ENCODE measurements at regions not wholly inside any gene's neighbourhood (a gene's known extent, or its start where the extent isn't known, plus 50 kb on each side); places are given as distances from the start of the nearest gene placed in this dataset.

GRCh38 chr22:34866495-34867131 lies 199.3 kb upstream of the ISX start:
- TF ChIP-seq POLR2A (IDR thresholded peaks at IDR 0.05; ENCODE audit: low read depth, low read length) (no peak), POLR2AphosphoS5 (IDR thresholded peaks at IDR 0.05; ENCODE audit: insufficient read depth, low read depth, low read length) (no peak), CTCF (IDR thresholded peaks at IDR 0.05; ENCODE audit: extremely low read depth in 1 of 2, insufficient read depth in 1 of 2, low read depth in 1 of 2, low read length in 2 of 2) (no peak)

All from endothelial cell of umbilical vein (primary cell).